Activated CD4-positive, alpha-beta memory T cell treated with anti-CD3 and anti-CD28 coated beads for 36 hours (primary cell): ENCODE measurements at regions not wholly inside any gene's neighbourhood (a gene's known extent, or its start where the extent isn't known, plus 50 kb on each side); places are given as distances from the start of the nearest gene placed in this dataset.

ENCODE experiments used
- CTCF ChIA-PET: fragments of 350-600 bp; sonication (Branson Sonifier 250); formaldehyde crosslinking; loops from one replicate; lab custom pipeline; 2021; ENCODE audit warnings: antibody characterized with exemption, inconsistent platforms; lab: Charles Lee
- POLR2A ChIA-PET: fragments of 350-600 bp; sonication (Branson Sonifier 250); formaldehyde crosslinking; loops from one replicate; lab custom pipeline; 2021; ENCODE audit warnings: antibody characterized with exemption; lab: Charles Lee
- DNase-seq: peaks from one replicate; pipeline ENCODE4 v3.0.0-alpha.2; 2020
- H3K27ac Mint-ChIP-seq: one replicate; pipeline ENCODE4 v1.8.0; 2021; ENCODE audit warnings: mixed read lengths
- H3K27me3 Mint-ChIP-seq: one replicate; pipeline ENCODE4 v1.8.0; 2021; ENCODE audit warnings: mixed read lengths
- H3K36me3 Mint-ChIP-seq: one replicate; pipeline ENCODE4 v1.8.0; 2021; ENCODE audit warnings: mixed read lengths
- H3K4me1 Mint-ChIP-seq: one replicate; pipeline ENCODE4 v1.8.0; 2021; ENCODE audit warnings: low read depth, mixed read lengths
- H3K4me3 Mint-ChIP-seq: one replicate; pipeline ENCODE4 v1.8.0; 2021; ENCODE audit warnings: mild to moderate bottlenecking, mixed read lengths
- H3K9me3 Mint-ChIP-seq: one replicate; pipeline ENCODE4 v1.8.0; 2021; ENCODE audit warnings: mixed read lengths
- intact Hi-C: fragments of 100-400 bp; cut with micrococcal nuclease; formaldehyde crosslinking; loops from one replicate; pipeline ENCODE4 v1.15.1; 2023

DNA sequence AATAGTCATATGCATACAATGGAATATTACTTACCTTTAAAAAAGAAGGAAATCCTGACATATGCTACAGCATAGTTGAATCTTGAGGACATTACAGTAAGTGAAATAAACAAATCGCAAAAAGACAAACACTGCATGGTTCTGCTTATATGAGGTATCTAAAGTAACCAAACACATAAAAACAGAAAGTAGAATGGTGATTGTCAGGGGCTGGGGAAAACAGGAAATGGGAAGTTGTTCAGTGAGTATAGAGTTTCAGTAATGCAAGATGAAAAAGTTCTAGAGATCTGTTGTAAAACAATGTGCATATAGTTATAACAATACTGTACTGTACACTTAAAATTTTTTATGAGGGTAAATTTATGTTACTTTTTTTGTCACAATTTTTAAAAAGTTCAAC, 219.4 kb downstream of the KLF5 start:
- Mint-ChIP-seq H3K27me3 (no peaks in the 10 kb centered on the region), H3K27ac (no peak overlapping the region), H3K4me1 (peaks cover 14% of the 10 kb centered on the region), H3K36me3 (no peaks in the 10 kb centered on the region), H3K4me3 (no peak overlapping the region), H3K9me3 (peaks cover 6% of the 10 kb centered on the region)
- no peak for DNase-seq
- intact Hi-C loops, result no loop called here
- ChIA-PET POLR2A (no interaction called here), CTCF (no interaction called here)

DNA sequence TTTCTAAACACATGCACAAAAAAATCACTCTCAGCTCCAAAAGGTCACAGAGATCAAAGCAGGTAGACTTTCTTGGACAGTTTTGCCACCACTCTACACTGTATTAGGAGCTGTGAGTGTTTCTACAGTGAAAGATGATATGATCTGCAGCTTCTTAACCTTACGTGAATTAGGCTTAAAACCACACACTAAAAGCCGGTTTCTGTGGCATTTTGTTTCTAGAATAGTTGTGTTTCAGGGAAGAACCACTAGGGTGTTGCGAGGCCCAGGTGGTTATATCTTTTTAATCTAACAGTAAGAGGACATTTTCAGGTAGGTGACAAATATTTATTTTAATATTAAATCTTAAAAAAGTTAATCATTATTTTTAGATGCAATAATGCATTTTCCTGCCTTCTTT, 216.4 kb downstream of the KLF5 start:
- DNase-seq, result no peak
- intact Hi-C loops, result no loop called here
- Mint-ChIP-seq H3K4me1 (peaks cover 14% of the 10 kb centered on the region), H3K27ac (no peak overlapping the region), H3K36me3 (no peaks in the 10 kb centered on the region), H3K27me3 (no peaks in the 10 kb centered on the region), H3K9me3 (peaks cover 7% of the 10 kb centered on the region), H3K4me3 (no peak overlapping the region)
- ChIA-PET POLR2A (no interaction called here), CTCF (interaction anchor here (0.7 kb wide), 1 partner anchor 124 kb away, joined by 3 read pairs; no protein-coding TSS in a partner anchor)

DNA sequence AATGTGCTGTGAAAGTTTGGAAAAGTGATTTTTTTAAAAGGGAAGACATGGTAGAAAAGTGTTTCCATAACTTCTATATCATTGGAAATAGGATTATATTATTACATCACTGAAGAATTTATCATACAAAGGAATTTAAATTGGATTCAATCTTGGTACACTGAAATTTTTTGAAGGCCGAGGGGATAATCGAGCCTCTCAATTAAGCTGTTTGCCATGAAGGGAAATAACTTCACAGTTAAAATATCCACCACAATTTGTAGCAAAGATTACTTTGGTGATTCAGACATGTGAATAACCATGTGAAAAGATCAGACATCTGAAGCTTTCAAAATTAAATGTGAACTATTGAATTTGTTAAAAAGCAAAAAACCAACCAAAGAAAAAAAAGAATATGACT, 215.3 kb downstream of the KLF5 start:
- Mint-ChIP-seq H3K27me3 (no peaks in the 10 kb centered on the region), H3K36me3 (peaks cover 4% of the 10 kb centered on the region), H3K9me3 (peaks cover 15% of the 10 kb centered on the region), H3K4me1 (peaks cover 14% of the 10 kb centered on the region), H3K4me3 (no peak overlapping the region), H3K27ac (no peak overlapping the region)
- intact Hi-C loops, result no loop called here
- DNase-seq, result no peak
- ChIA-PET POLR2A (no interaction called here), CTCF (interaction anchor here (0.5 to 0.7 kb wide), 2 partner anchors 125 to 251 kb away, joined by 3 read pairs; no protein-coding TSS in a partner anchor)

- Mint-ChIP-seq H3K27me3 (no peaks in the 10 kb centered on the region), H3K36me3 (peaks cover 5% of the 10 kb centered on the region), H3K9me3 (peaks cover 15% of the 10 kb centered on the region), H3K4me1 (peaks cover 14% of the 10 kb centered on the region), H3K27ac (no peak overlapping the region), H3K4me3 (no peak overlapping the region)
- intact Hi-C loops, result no loop called here
- CTCF ChIA-PET, result interaction anchor here (0.5 kb wide), 1 partner anchor 251 kb away, joined by 3 read pairs; no protein-coding TSS in a partner anchor
- POLR2A ChIA-PET, result no interaction called here
- no peak for DNase-seq
These were observed 214.9 kb downstream of the KLF5 start for GRCh38 chr13:73273745-73274144.

GRCh38 chr13:73273276-73273675, 214.5 kb downstream of the KLF5 start:
- CTCF ChIA-PET, result no interaction called here
- no peak for DNase-seq
- no peak overlapping the region for H3K4me3 Mint-ChIP-seq
- POLR2A ChIA-PET, result no interaction called here
- intact Hi-C loops, result no loop called here
- no peak overlapping the region for H3K27ac Mint-ChIP-seq
- H3K27me3 Mint-ChIP-seq, result no peaks in the 10 kb centered on the region
- peaks cover 14% of the 10 kb centered on the region for H3K4me1 Mint-ChIP-seq
- peaks cover 14% of the 10 kb centered on the region for H3K9me3 Mint-ChIP-seq
- H3K36me3 Mint-ChIP-seq, result peaks cover 7% of the 10 kb centered on the region

DNA sequence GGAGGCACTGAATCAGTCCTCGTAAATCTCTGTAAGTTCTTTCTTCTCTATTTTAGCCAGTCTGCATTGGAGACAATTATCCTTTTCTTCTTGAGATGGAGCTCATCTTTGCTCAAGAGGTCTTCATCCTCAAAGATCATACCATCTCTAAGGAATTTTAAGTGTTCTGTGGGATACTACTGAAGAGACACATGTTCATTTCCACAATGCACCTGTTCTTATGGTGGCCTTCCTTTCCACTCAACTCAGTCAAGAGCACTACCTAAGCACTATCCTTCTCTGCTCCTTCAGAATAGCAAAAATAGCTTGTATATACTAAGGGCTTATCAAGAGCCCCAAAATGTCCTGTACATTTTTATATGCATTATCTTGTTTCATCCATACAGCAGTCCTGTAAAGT, 214.0 kb downstream of the KLF5 start:
- no peak for DNase-seq
- intact Hi-C loops, result no loop called here
- H3K4me3 Mint-ChIP-seq, result no peak overlapping the region
- no peak overlapping the region for H3K27ac Mint-ChIP-seq
- peaks cover 12% of the 10 kb centered on the region for H3K4me1 Mint-ChIP-seq
- H3K36me3 Mint-ChIP-seq, result peaks cover 7% of the 10 kb centered on the region
- ChIA-PET CTCF (no interaction called here), POLR2A (no interaction called here)
- no peaks in the 10 kb centered on the region for H3K27me3 Mint-ChIP-seq
- peaks cover 12% of the 10 kb centered on the region for H3K9me3 Mint-ChIP-seq

GRCh38 chr13:73268306-73268705, 209.5 kb downstream of the KLF5 start:
- peaks cover 7% of the 10 kb centered on the region for H3K36me3 Mint-ChIP-seq
- no peaks in the 10 kb centered on the region for H3K4me1 Mint-ChIP-seq
- peaks cover 9% of the 10 kb centered on the region for H3K9me3 Mint-ChIP-seq
- no peak overlapping the region for H3K4me3 Mint-ChIP-seq
- DNase-seq, result no peak
- CTCF ChIA-PET, result no interaction called here
- POLR2A ChIA-PET, result no interaction called here
- no peaks in the 10 kb centered on the region for H3K27me3 Mint-ChIP-seq
- no peak overlapping the region for H3K27ac Mint-ChIP-seq
- intact Hi-C loops, result no loop called here

DNA sequence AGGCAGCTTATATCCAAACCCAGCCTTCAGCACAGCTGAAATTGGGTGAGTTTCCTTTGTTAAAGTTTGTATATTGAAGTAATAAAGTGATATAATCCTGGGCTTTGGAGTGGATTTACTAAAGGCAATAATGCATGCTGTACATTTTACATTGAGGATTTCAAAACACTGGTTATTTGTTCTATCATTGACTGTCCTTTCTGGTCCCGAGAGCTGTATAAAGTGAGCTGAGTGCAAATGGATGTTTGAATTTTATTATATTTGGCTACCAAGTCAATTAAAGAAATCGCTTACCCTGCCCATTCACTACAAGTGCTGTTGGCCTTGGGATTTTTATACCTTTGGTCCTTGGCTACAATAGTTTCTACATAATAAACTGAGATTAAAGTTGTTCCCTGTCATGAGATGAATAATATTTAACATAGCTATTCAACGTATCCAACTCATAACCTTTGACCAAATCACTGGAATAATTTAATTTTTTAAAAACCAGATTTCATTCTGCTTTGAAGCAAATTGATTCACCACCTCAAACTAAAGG, 207.9 kb downstream of the KLF5 start:
- no peak for DNase-seq
- Mint-ChIP-seq H3K27ac (no peak overlapping the region), H3K9me3 (peaks cover 9% of the 10 kb centered on the region), H3K4me3 (no peak overlapping the region), H3K4me1 (no peaks in the 10 kb centered on the region), H3K27me3 (no peaks in the 10 kb centered on the region), H3K36me3 (peaks cover 7% of the 10 kb centered on the region)
- POLR2A ChIA-PET, result no interaction called here
- CTCF ChIA-PET, result interaction anchor here (0.8 kb wide), 1 partner anchor 1458 kb away, joined by 3 read pairs; no protein-coding TSS in a partner anchor
- intact Hi-C loops, result no loop called here

- intact Hi-C loops, result no loop called here
- H3K27me3 Mint-ChIP-seq, result peaks cover 2% of the 10 kb centered on the region
- CTCF ChIA-PET, result no interaction called here
- POLR2A ChIA-PET, result no interaction called here
- no peak for DNase-seq
- no peaks in the 10 kb centered on the region for H3K36me3 Mint-ChIP-seq
- H3K4me1 Mint-ChIP-seq, result no peaks in the 10 kb centered on the region
- H3K4me3 Mint-ChIP-seq, result no peak overlapping the region
- H3K27ac Mint-ChIP-seq, result no peak overlapping the region
- no peaks in the 10 kb centered on the region for H3K9me3 Mint-ChIP-seq
These were observed 204.2 kb downstream of the KLF5 start for GRCh38 chr13:73262862-73263627.

- POLR2A ChIA-PET, result no interaction called here
- Mint-ChIP-seq H3K27ac (no peak overlapping the region), H3K27me3 (peaks cover 2% of the 10 kb centered on the region), H3K4me1 (no peaks in the 10 kb centered on the region), H3K36me3 (no peaks in the 10 kb centered on the region), H3K9me3 (no peaks in the 10 kb centered on the region), H3K4me3 (no peak overlapping the region)
- DNase-seq, result no peak
- intact Hi-C loops, result no loop called here
- CTCF ChIA-PET, result no interaction called here
These were observed 203.0 kb downstream of the KLF5 start for GRCh38 chr13:73261739-73262216.

GRCh38 chr13:73259061-73260017, 200.5 kb downstream of the KLF5 start:
- no peak overlapping the region for H3K4me3 Mint-ChIP-seq
- ChIA-PET CTCF (no interaction called here), POLR2A (no interaction called here)
- no peaks in the 10 kb centered on the region for H3K36me3 Mint-ChIP-seq
- peaks cover 2% of the 10 kb centered on the region for H3K27me3 Mint-ChIP-seq
- DNase-seq, result no peak
- intact Hi-C loops, result no loop called here
- no peaks in the 10 kb centered on the region for H3K4me1 Mint-ChIP-seq
- no peaks in the 10 kb centered on the region for H3K9me3 Mint-ChIP-seq
- no peak overlapping the region for H3K27ac Mint-ChIP-seq

- no peak for DNase-seq
- ChIA-PET POLR2A (no interaction called here), CTCF (no interaction called here)
- intact Hi-C loops, result no loop called here
- Mint-ChIP-seq H3K4me1 (no peaks in the 10 kb centered on the region), H3K36me3 (no peaks in the 10 kb centered on the region), H3K27me3 (peaks cover 2% of the 10 kb centered on the region), H3K27ac (no peak overlapping the region), H3K4me3 (no peak overlapping the region), H3K9me3 (no peaks in the 10 kb centered on the region)
These were observed 199.6 kb downstream of the KLF5 start for GRCh38 chr13:73258406-73258805.
